Gastrocnemius medialis (tissue), 4 donors: ENCODE measurements at regions not wholly inside any gene's neighbourhood (a gene's known extent, or its start where the extent isn't known, plus 50 kb on each side); places are given as distances from the start of the nearest gene placed in this dataset.

Experiments used
- ATAC-seq, 2 donors: fragments of 150-250 bp; one replicate each; pipeline ENCODE4 v1.9.1; 2016
- DNase-seq, 2 donors: peaks; one replicate each; pipeline ENCODE4 v3.0.0-alpha.2; 2019
- H3K27ac ChIP-seq, 4 donors: fragments of 200-600 bp; sonication (generic); 1 replicate in 1 of 4; 2 replicates in 3 of 4; pipeline ENCODE4 v1.5.1; 2016 to 2018; ENCODE audit warnings: mild to moderate bottlenecking in 2 of 4, moderate library complexity in 1 of 4
- H3K27me3 ChIP-seq, 3 donors: fragments of 200-600 bp; sonication (generic) in 2 of 3; 1 replicate in 1 of 3; 2 replicates in 2 of 3; pipeline versions ENCODE4 v1.5.1 to v1.6.0; 2016 to 2019; ENCODE audit warnings: mild to moderate bottlenecking in 1 of 3, moderate library complexity in 1 of 3
- H3K36me3 ChIP-seq, 2 donors: fragments of 200-600 bp; sonication (generic) in 1 of 2; one replicate each; pipeline ENCODE4 v1.5.1; 2017 to 2018
- H3K4me1 ChIP-seq, 2 donors: fragments of 200-600 bp; sonication (generic) in 1 of 2; one replicate each; pipeline ENCODE4 v1.5.1; 2016 to 2017; ENCODE audit warnings: mild to moderate bottlenecking in 2 of 2
- H3K4me3 ChIP-seq, 4 donors: fragments of 200-600 bp; sonication (generic) in 3 of 4; 1 replicate in 1 of 4; 2 replicates in 3 of 4; pipeline ENCODE4 v1.5.1; 2016 to 2019; ENCODE audit warnings: mild to moderate bottlenecking in 2 of 4
- H3K9me3 ChIP-seq, 3 donors: fragments of 200-600 bp; sonication (generic) in 2 of 3; 1 replicate in 1 of 3; 2 replicates in 2 of 3; pipeline ENCODE4 v1.5.1; 2016 to 2019
- POLR2A ChIP-seq, 2 donors: fragments of 450-650 bp; IDR thresholded peaks; one replicate each; pipeline ENCODE4 v1.6.1; 2017; ENCODE audit warnings: antibody characterized with exemption in 2 of 2, mild to moderate bottlenecking in 2 of 2, moderate library complexity in 2 of 2
- in situ Hi-C, 4 donors: fragments of 200-750 bp; cut with MboI; loops; one replicate each; pipeline versions ENCODE4 v1.15.0 to v1.8.0; 2017; ENCODE audit warnings: low sequenced_read_pairs in 4 of 4
- intact Hi-C: fragments of 100-400 bp; cut with DNase I; formaldehyde crosslinking; loops from one replicate; pipeline ENCODE4 v1.15.1; 2023; ENCODE audit warnings: low total_unique reads
- TF ChIP-seq, protein P1 (sequence below), 5 experiments: fragments of 450-650 bp in 3 of 5; fragments of 200-600 bp in 2 of 5; sonication (generic) in 2 of 5; IDR thresholded peaks in 4 of 5; conservative IDR thresholded peaks in 1 of 5; 1 replicate in 4 of 5; 2 replicates in 1 of 5; pipeline ENCODE4 v1.5.1; 2016 to 2019; ENCODE audit warnings: antibody characterized with exemption in 5 of 5, mild to moderate bottlenecking in 3 of 5, moderate library complexity in 3 of 5

DNA sequence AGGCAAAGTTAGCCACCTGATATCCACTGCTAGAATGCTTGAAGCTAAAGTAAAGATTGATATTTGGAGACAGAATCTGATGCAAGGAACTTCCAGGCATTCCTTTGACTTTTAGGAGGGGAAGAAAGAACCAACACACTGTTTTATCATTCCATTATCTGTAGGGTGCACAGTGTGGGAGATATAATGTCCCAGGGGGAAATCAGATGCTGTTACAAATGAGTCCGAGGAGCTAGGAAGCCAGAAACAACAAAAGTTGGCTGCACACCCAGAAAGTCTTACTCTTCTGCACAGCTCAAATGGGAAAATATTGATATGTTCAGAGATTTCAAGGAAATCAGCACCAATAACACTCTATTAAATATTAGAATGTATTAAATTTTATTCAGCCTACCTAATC is 113.6 kb upstream of the ROBO1 start:
- intact Hi-C loops, result no loop called here
- H3K27me3 ChIP-seq, result no peaks in the 10 kb centered on the region
- ATAC-seq (no peak), DNase-seq (no peak)
- no peak overlapping the region for H3K27ac ChIP-seq
- in situ Hi-C loops, result no loop called here
- no peaks in the 10 kb centered on the region for H3K36me3 ChIP-seq
- H3K9me3 ChIP-seq, result no peaks in the 10 kb centered on the region
- no peak overlapping the region for H3K4me3 ChIP-seq
- H3K4me1 ChIP-seq, result no peaks in the 10 kb centered on the region
- no peak for TF ChIP-seq POLR2A (IDR thresholded peaks at IDR 0.05)
- TF ChIP-seq, protein P1, sequence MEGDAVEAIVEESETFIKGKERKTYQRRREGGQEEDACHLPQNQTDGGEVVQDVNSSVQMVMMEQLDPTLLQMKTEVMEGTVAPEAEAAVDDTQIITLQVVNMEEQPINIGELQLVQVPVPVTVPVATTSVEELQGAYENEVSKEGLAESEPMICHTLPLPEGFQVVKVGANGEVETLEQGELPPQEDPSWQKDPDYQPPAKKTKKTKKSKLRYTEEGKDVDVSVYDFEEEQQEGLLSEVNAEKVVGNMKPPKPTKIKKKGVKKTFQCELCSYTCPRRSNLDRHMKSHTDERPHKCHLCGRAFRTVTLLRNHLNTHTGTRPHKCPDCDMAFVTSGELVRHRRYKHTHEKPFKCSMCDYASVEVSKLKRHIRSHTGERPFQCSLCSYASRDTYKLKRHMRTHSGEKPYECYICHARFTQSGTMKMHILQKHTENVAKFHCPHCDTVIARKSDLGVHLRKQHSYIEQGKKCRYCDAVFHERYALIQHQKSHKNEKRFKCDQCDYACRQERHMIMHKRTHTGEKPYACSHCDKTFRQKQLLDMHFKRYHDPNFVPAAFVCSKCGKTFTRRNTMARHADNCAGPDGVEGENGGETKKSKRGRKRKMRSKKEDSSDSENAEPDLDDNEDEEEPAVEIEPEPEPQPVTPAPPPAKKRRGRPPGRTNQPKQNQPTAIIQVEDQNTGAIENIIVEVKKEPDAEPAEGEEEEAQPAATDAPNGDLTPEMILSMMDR (IDR thresholded peaks at IDR 0.05 in 4 of 5, conservative IDR thresholded peaks at IDR 0.05 in 1 of 5), result no peak

DNA sequence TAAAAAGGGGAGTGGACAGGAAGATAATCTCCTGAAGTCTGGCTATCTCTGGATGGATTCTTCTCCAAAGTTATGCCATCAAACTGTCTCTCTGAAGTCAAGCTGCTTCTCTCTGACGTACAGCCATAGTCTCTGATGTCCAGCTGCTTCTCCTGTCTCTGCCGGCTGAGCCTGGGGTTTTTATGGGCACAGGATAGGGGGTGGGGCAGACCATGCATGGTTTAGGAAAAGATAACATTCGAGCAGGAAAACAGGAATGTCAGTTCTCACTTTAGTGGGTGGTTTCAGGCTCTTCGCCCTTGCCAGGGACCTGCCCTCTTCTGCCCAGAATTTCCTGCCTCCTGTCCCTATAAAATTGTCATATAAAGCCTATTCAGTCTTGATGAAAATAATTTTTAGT is 110.9 kb upstream of the ROBO1 start:
- H3K27me3 ChIP-seq, result no peaks in the 10 kb centered on the region
- H3K9me3 ChIP-seq, result no peaks in the 10 kb centered on the region
- intact Hi-C loops (no loop called here), in situ Hi-C loops (no loop called here)
- DNase-seq (no peak), ATAC-seq (no peak)
- H3K4me1 ChIP-seq, result no peaks in the 10 kb centered on the region
- no peak overlapping the region for H3K27ac ChIP-seq
- H3K36me3 ChIP-seq, result no peaks in the 10 kb centered on the region
- TF ChIP-seq POLR2A (IDR thresholded peaks at IDR 0.05), result no peak
- TF ChIP-seq, protein P1 (IDR thresholded peaks at IDR 0.05 in 4 of 5, conservative IDR thresholded peaks at IDR 0.05 in 1 of 5), result no peak
- H3K4me3 ChIP-seq, result no peak overlapping the region

DNA sequence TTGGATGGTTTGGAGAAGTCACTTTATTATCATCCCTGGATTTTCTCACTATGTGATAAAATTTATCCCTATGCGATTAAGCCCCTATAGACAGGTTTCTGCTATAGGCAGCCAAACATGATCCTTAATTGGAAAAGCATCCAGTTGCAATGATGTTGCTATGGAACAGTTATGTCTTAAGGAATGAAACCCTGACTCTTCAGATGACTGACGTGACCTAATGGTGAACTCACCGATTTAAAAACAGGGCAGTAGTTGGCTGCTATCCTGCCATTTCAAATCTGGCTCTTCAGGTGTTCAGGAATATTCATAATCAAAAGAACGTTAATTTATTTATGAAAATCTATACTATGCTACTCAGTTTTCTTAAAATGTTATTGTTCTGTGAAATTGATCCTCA is 106.8 kb upstream of the ROBO1 start:
- no peak for ATAC-seq
- no peaks in the 10 kb centered on the region for H3K27me3 ChIP-seq
- H3K9me3 ChIP-seq, result no peaks in the 10 kb centered on the region
- H3K4me1 ChIP-seq, result no peaks in the 10 kb centered on the region
- intact Hi-C loops (no loop called here), in situ Hi-C loops (no loop called here)
- H3K4me3 ChIP-seq, result no peak overlapping the region
- H3K36me3 ChIP-seq, result no peaks in the 10 kb centered on the region
- H3K27ac ChIP-seq, result no peak overlapping the region
- TF ChIP-seq, protein P1 (IDR thresholded peaks at IDR 0.05 in 4 of 5, conservative IDR thresholded peaks at IDR 0.05 in 1 of 5), result no peak
- no peak for TF ChIP-seq POLR2A (IDR thresholded peaks at IDR 0.05)
- DNase-seq, result no peak

DNA sequence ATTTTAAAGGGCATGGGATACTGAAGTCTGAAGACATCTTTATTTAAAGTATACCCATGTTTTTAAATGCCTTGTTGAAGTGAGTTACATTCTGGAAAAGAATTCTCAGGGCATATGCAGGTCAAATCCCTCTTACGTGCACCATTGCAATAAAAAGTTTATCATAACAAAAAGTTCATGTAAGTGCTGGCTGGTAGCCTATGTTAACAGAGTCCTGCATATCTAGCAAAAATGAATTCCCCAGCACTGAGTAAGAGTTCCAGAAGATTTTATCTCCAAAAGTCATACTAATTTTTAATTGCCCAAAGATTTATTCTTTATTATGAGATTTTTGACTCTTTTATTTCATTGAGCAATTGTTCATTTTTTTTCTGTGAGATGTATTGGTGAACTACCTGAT is 104.7 kb upstream of the ROBO1 start:
- TF ChIP-seq, protein P1 (IDR thresholded peaks at IDR 0.05 in 4 of 5, conservative IDR thresholded peaks at IDR 0.05 in 1 of 5), result no peak
- TF ChIP-seq POLR2A (IDR thresholded peaks at IDR 0.05), result no peak
- Histone ChIP-seq H3K9me3 (no peaks in the 10 kb centered on the region), H3K4me3 (no peak overlapping the region), H3K27ac (no peak overlapping the region), H3K27me3 (no peaks in the 10 kb centered on the region), H3K36me3 (no peaks in the 10 kb centered on the region), H3K4me1 (no peaks in the 10 kb centered on the region)
- DNase-seq (no peak), ATAC-seq (no peak)
- in situ Hi-C loops, result no loop called here
- intact Hi-C loops, result no loop called here

DNA sequence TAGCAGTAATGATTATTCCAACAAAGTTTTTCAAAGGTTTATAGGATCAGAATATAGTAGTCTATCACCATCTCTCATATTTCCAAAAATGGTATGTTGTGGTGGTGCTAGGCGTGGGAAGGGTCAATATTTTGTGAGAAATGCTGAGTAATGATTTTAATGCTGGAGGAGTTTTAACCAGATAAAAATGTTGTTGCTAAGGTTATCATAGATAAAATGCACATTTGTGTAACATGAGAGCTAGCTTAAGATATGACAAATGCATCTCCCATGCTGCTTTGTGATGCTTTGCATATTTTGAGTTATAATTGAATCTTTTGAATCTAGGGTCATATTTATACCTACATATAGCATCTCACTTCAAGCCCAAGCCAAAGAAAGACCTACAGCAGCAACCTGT is 103.9 kb upstream of the ROBO1 start:
- no peak for DNase-seq
- Histone ChIP-seq H3K4me3 (no peak overlapping the region), H3K9me3 (no peaks in the 10 kb centered on the region), H3K27me3 (no peaks in the 10 kb centered on the region), H3K4me1 (no peaks in the 10 kb centered on the region), H3K27ac (no peak overlapping the region), H3K36me3 (no peaks in the 10 kb centered on the region)
- TF ChIP-seq POLR2A (IDR thresholded peaks at IDR 0.05), result no peak
- TF ChIP-seq, protein P1 (IDR thresholded peaks at IDR 0.05 in 4 of 5, conservative IDR thresholded peaks at IDR 0.05 in 1 of 5), result no peak
- intact Hi-C loops (no loop called here), in situ Hi-C loops (no loop called here)
- ATAC-seq, result no peak
